Activated B cell treated with CpG ODN at 0.5 μM for 24 hours (primary cell): ENCODE measurements at regions not wholly inside any gene's neighbourhood (a gene's known extent, or its start where the extent isn't known, plus 50 kb on each side); places are given as distances from the start of the nearest gene placed in this dataset.

Experiments
- ATAC-seq: fragments of 200-7000 bp; cut with Tn5 transposase; one replicate; pipeline ENCODE4 v1.10.0; 2021; ENCODE audit warnings: low read depth, mild to moderate bottlenecking, moderate library complexity
- CTCF ChIA-PET: fragments of 350-600 bp; sonication (Branson Sonifier 250); formaldehyde crosslinking; loops from one replicate; lab custom pipeline; 2021; ENCODE audit warnings: antibody characterized with exemption; lab: Charles Lee
- POLR2A ChIA-PET: fragments of 350-600 bp; sonication (Branson Sonifier 250); formaldehyde crosslinking; loops from one replicate; lab custom pipeline; 2021; ENCODE audit warnings: antibody characterized with exemption; lab: Charles Lee
- DNase-seq: peaks from one replicate; pipeline ENCODE4 v3.0.0; 2022
- H3K27ac Mint-ChIP-seq: one replicate; pipeline ENCODE4 v1.8.0; 2020; ENCODE audit warnings: mixed read lengths
- H3K27me3 Mint-ChIP-seq: one replicate; pipeline ENCODE4 v1.8.0; 2021; ENCODE audit warnings: mixed read lengths
- H3K36me3 Mint-ChIP-seq: one replicate; pipeline ENCODE4 v1.8.0; 2021; ENCODE audit warnings: low read depth, mixed read lengths
- H3K4me1 Mint-ChIP-seq: one replicate; pipeline ENCODE4 v1.8.0; 2021; ENCODE audit warnings: mixed read lengths
- H3K4me3 Mint-ChIP-seq: one replicate; pipeline ENCODE4 v1.8.0; 2020; ENCODE audit warnings: mild to moderate bottlenecking, mixed read lengths
- H3K9me3 Mint-ChIP-seq: one replicate; pipeline ENCODE4 v1.8.0; 2020; ENCODE audit warnings: mixed read lengths
- intact Hi-C: fragments of 100-400 bp; cut with micrococcal nuclease; formaldehyde crosslinking; loops from one replicate; pipeline ENCODE4 v1.15.1; 2024
- TF ChIP-seq, protein P1 (sequence below): fragments of 200-600 bp; IDR thresholded peaks from one replicate; pipeline ENCODE4 v1.8.0; 2022; ENCODE audit warnings: antibody characterized with exemption, mild to moderate bottlenecking

DNA sequence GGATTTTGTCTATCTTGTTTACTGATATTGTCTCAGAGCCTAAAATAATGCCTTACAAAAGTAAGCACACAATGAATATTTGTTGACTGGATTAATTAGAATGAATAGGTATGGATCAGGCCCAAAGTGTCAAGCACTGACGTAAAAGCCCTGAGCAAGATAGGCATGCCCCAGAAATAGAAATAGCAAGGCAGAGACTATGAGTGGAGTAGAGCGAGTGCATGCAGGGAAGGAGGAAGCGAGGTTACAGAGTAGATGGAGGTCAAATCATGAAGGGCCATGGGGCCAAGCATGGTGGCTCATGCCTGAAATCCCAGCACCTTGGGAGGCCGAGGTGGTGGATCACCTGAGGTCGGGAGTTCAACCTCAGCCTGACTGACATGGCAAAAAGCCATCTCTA is 51.6 kb upstream of the SFTPD start:
- H3K27me3 Mint-ChIP-seq: peaks cover 22% of the 10 kb centered on the region
- TF ChIP-seq, protein P1, sequence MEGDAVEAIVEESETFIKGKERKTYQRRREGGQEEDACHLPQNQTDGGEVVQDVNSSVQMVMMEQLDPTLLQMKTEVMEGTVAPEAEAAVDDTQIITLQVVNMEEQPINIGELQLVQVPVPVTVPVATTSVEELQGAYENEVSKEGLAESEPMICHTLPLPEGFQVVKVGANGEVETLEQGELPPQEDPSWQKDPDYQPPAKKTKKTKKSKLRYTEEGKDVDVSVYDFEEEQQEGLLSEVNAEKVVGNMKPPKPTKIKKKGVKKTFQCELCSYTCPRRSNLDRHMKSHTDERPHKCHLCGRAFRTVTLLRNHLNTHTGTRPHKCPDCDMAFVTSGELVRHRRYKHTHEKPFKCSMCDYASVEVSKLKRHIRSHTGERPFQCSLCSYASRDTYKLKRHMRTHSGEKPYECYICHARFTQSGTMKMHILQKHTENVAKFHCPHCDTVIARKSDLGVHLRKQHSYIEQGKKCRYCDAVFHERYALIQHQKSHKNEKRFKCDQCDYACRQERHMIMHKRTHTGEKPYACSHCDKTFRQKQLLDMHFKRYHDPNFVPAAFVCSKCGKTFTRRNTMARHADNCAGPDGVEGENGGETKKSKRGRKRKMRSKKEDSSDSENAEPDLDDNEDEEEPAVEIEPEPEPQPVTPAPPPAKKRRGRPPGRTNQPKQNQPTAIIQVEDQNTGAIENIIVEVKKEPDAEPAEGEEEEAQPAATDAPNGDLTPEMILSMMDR: no peak
- POLR2A ChIA-PET: no interaction called here
- CTCF ChIA-PET: no interaction called here
- DNase-seq (no peak), ATAC-seq (no peak)
- no peak overlapping the region for H3K4me3 Mint-ChIP-seq
- no peaks in the 10 kb centered on the region for H3K9me3 Mint-ChIP-seq
- H3K36me3 Mint-ChIP-seq: no peaks in the 10 kb centered on the region
- no peaks in the 10 kb centered on the region for H3K4me1 Mint-ChIP-seq
- intact Hi-C loops: no loop called here
- H3K27ac Mint-ChIP-seq: no peak overlapping the region
